OCI-LY1 (cell line): ENCODE measurements at regions not wholly inside any gene's neighbourhood (a gene's known extent, or its start where the extent isn't known, plus 50 kb on each side); places are given as distances from the start of the nearest gene placed in this dataset.

Experiments used
- H2AFZ ChIP-seq: fragments of 200-600 bp; sonication (generic), shearing (Covaris generic); 2 replicates; pipeline ENCODE4 v1.6.0; 2014; ENCODE audit warnings: antibody characterized with exemption, mild to moderate bottlenecking, low read length
- H3F3A ChIP-seq: fragments of 200-600 bp; sonication (generic), shearing (Covaris generic); 2 replicates; pipeline ENCODE4 v1.6.0; 2014; ENCODE audit warnings: mild to moderate bottlenecking, antibody characterized with exemption, low read length, moderate library complexity; ENCODE audit not compliant: insufficient read depth
- H3K27ac ChIP-seq: fragments of 200-600 bp; sonication (generic); 2 replicates; pipeline ENCODE4 v1.5.1; 2014; ENCODE audit warnings: low read length, mixed run types, mild to moderate bottlenecking, low read depth; ENCODE audit not compliant: poor library complexity, severe bottlenecking
- H3K27me3 ChIP-seq: fragments of 200-600 bp; sonication (generic); 2 replicates; pipeline ENCODE4 v1.6.0; 2014; ENCODE audit warnings: antibody characterized with exemption, mild to moderate bottlenecking, low read length, moderate library complexity; ENCODE audit not compliant: insufficient read depth
- H3K36me3 ChIP-seq: fragments of 200-600 bp; sonication (generic); 2 replicates; pipeline ENCODE4 v1.6.1; 2014; ENCODE audit warnings: mild to moderate bottlenecking, antibody characterized with exemption, low read length, moderate library complexity, mixed read lengths; ENCODE audit not compliant: insufficient read depth
- H3K4me1 ChIP-seq: fragments of 200-600 bp; sonication (generic); 2 replicates; pipeline ENCODE4 v1.5.1; 2014; ENCODE audit warnings: mild to moderate bottlenecking, low read length, moderate library complexity; ENCODE audit not compliant: insufficient read depth, severe bottlenecking
- H3K4me2 ChIP-seq: fragments of 200-600 bp; sonication (generic), shearing (Covaris generic); 2 replicates; pipeline ENCODE4 v1.6.1; 2014; ENCODE audit warnings: low read length
- H3K4me3 ChIP-seq: fragments of 200-600 bp; sonication (generic); 2 replicates; pipeline ENCODE4 v1.5.1; 2014; ENCODE audit warnings: low read length, low read depth, mild to moderate bottlenecking, mixed read lengths; ENCODE audit not compliant: poor library complexity, severe bottlenecking
- H3K79me2 ChIP-seq: fragments of 200-600 bp; shearing (Covaris generic); 2 replicates; pipeline ENCODE4 v1.6.1; 2016; ENCODE audit warnings: mixed run types, low read length, mixed read lengths; ENCODE audit not compliant: insufficient read depth
- H3K9ac ChIP-seq: fragments of 200-600 bp; sonication (generic), shearing (Covaris generic); 2 replicates; pipeline ENCODE4 v1.6.1; 2014; ENCODE audit warnings: mild to moderate bottlenecking, low read length, mixed read lengths
- H3K9me2 ChIP-seq: fragments of 200-600 bp; sonication (generic), shearing (Covaris generic); 2 replicates; pipeline ENCODE4 v1.6.1; 2014; ENCODE audit warnings: low read depth, mild to moderate bottlenecking, low read length, mixed read lengths
- H3K9me3 ChIP-seq: fragments of 200-600 bp; shearing (Covaris generic); 2 replicates; pipeline ENCODE4 v1.6.1; 2014; ENCODE audit warnings: low read length, mixed read lengths
- H4K20me1 ChIP-seq: fragments of 200-600 bp; sonication (generic), shearing (Covaris generic); 2 replicates; pipeline ENCODE4 v1.6.0; 2016; ENCODE audit warnings: mild to moderate bottlenecking, low read length; ENCODE audit not compliant: insufficient read depth
- CTCF ChIP-seq: fragments of 200-600 bp; sonication (generic), shearing (Covaris generic); IDR thresholded peaks from 2 replicates; pipeline ENCODE4 v1.5.1; 2017; ENCODE audit warnings: mild to moderate bottlenecking, antibody characterized with exemption, low read length, moderate library complexity, mixed read lengths
- EZH2 ChIP-seq: fragments of 200-600 bp; sonication (generic), shearing (Covaris generic); IDR thresholded peaks from 2 replicates; pipeline ENCODE4 v1.8.0; 2017; ENCODE audit warnings: borderline replicate concordance, mixed run types, mild to moderate bottlenecking, antibody characterized with exemption, low read length, moderate library complexity, mixed read lengths

GRCh38 chr18:30066288-30066687, 976.3 kb downstream of the DSC3 start:
- H2AFZ ChIP-seq = no peak overlapping the region
- H3F3A ChIP-seq = no peaks in the 10 kb centered on the region
- no peaks in the 10 kb centered on the region for H3K4me1 ChIP-seq
- no peak overlapping the region for H3K4me2 ChIP-seq
- H3K36me3 ChIP-seq = no peaks in the 10 kb centered on the region
- H3K9me2 ChIP-seq = no peaks in the 10 kb centered on the region
- H3K9ac ChIP-seq = no peak overlapping the region
- H3K4me3 ChIP-seq = no peak overlapping the region
- H3K27me3 ChIP-seq = no peaks in the 10 kb centered on the region
- TF ChIP-seq EZH2 = no peak
- no peaks in the 10 kb centered on the region for H4K20me1 ChIP-seq
- no peak overlapping the region for H3K27ac ChIP-seq
- no peaks in the 10 kb centered on the region for H3K79me2 ChIP-seq
- no peaks in the 10 kb centered on the region for H3K9me3 ChIP-seq

GRCh38 chr18:30057398-30057797, 985.1 kb downstream of the DSC3 start:
- no peaks in the 10 kb centered on the region for H4K20me1 ChIP-seq
- TF ChIP-seq EZH2 (no peak), CTCF (no peak)
- no peaks in the 10 kb centered on the region for H3K27me3 ChIP-seq
- no peak overlapping the region for H3K27ac ChIP-seq
- no peak overlapping the region for H2AFZ ChIP-seq
- H3K9ac ChIP-seq = no peak overlapping the region
- no peak overlapping the region for H3K4me3 ChIP-seq
- no peaks in the 10 kb centered on the region for H3K79me2 ChIP-seq
- no peaks in the 10 kb centered on the region for H3F3A ChIP-seq
- H3K4me1 ChIP-seq = no peaks in the 10 kb centered on the region
- no peaks in the 10 kb centered on the region for H3K36me3 ChIP-seq
- H3K9me2 ChIP-seq = no peaks in the 10 kb centered on the region
- H3K4me2 ChIP-seq = no peak overlapping the region
- H3K9me3 ChIP-seq = no peaks in the 10 kb centered on the region

- no peaks in the 10 kb centered on the region for H3F3A ChIP-seq
- no peak overlapping the region for H3K9ac ChIP-seq
- TF ChIP-seq CTCF (no peak), EZH2 (no peak)
- no peak overlapping the region for H3K4me3 ChIP-seq
- H2AFZ ChIP-seq = no peak overlapping the region
- H3K27me3 ChIP-seq = no peaks in the 10 kb centered on the region
- H3K4me1 ChIP-seq = no peaks in the 10 kb centered on the region
- no peaks in the 10 kb centered on the region for H3K79me2 ChIP-seq
- H3K27ac ChIP-seq = no peak overlapping the region
- H3K9me2 ChIP-seq = no peaks in the 10 kb centered on the region
- H4K20me1 ChIP-seq = no peaks in the 10 kb centered on the region
- H3K36me3 ChIP-seq = no peaks in the 10 kb centered on the region
- H3K4me2 ChIP-seq = no peak overlapping the region
- H3K9me3 ChIP-seq = no peaks in the 10 kb centered on the region
Measured at GRCh38 chr18:30056528-30056927, 986.0 kb downstream of the DSC3 start.

- Histone ChIP-seq H3K27me3 (no peaks in the 10 kb centered on the region), H3K9me2 (no peaks in the 10 kb centered on the region), H3F3A (no peaks in the 10 kb centered on the region), H4K20me1 (no peaks in the 10 kb centered on the region), H3K79me2 (no peaks in the 10 kb centered on the region), H3K4me2 (no peak overlapping the region), H3K27ac (no peak overlapping the region), H3K4me3 (no peak overlapping the region), H3K36me3 (no peaks in the 10 kb centered on the region), H3K9ac (no peak overlapping the region), H3K9me3 (no peaks in the 10 kb centered on the region), H3K4me1 (no peaks in the 10 kb centered on the region), H2AFZ (no peak overlapping the region)
- TF ChIP-seq EZH2 (no peak), CTCF (no peak)
Measured at GRCh38 chr18:30044496-30044895, 998.0 kb downstream of the DSC3 start.
